ENCODE measurements at regions not wholly inside any gene's neighbourhood (a gene's known extent, or its start where the extent isn't known, plus 50 kb on each side); places are given as distances from the start of the nearest gene placed in this dataset.

GRCh38 chr4:133719098-133719497, 482.5 kb downstream of the PABPC4L start:
- DNase-seq = no peak

GRCh38 chr4:133714211-133714610, 487.4 kb downstream of the PABPC4L start:
- DNase-seq = no peak

- no peak for DNase-seq
Measured at GRCh38 chr4:133713340-133713739, 488.2 kb downstream of the PABPC4L start.

DNA sequence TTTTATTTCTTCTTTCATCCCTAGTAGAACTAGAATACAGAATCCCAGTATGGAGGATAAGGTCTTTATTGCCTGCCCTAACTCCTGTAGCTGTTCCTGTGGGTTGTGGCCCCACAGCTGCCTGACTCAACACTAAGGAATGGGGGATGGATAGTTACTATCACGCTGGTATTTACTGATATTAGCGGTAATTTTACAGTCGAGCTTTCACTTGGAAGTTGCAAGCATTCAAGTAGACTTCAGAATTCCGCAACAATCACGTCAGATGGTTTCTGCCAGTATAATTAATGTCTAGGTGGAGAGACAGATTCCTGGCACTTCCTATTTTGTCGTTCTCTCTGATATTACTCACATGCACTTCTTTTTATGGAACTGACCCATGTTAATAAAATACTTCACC, 489.8 kb downstream of the PABPC4L start:
- no peak for DNase-seq

DNA sequence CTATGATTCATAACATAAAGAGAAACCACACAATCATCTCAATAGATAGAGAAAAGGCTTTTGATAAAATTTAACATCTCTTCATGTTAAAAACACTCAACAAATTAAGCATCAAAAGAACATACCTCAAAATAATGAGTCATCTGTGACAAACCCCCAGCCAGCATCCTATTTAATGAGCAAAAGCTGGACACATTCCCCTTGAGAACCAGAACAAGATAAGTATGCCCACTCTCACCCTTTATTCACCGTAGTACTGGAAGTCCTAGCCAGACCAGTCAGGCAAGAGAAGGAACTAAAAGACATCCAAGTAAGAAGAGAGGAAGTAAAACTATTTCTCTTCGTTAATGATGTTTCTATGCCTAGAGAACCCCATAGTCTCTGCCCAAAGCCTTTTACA, 507.2 kb downstream of the PABPC4L start:
- DNase-seq = no peak

DNA sequence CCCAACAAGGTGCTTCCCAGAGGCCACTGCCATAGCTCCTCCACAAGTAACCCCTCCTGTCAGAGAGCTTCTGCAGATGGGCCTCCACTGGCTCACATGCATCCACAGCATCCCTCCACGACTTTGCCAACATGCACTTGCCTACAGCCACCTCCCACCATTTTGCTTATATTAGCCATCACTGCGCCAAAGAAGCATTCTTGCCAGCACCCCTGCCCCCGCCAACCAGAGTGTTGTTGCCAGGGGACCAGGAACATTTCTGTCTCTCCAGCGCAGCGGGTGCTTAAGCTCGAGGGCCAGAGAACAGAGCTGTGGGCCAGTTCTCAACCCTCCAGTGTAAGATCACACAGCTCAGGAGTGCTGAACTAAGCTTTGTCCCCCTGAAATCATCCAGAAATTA, 517.6 kb downstream of the PABPC4L start:
- no peak for DNase-seq

GRCh38 chr4:133668061-133668851, 519.2 kb downstream of the PCDH10 start:
- DNase-seq = no peak

DNA sequence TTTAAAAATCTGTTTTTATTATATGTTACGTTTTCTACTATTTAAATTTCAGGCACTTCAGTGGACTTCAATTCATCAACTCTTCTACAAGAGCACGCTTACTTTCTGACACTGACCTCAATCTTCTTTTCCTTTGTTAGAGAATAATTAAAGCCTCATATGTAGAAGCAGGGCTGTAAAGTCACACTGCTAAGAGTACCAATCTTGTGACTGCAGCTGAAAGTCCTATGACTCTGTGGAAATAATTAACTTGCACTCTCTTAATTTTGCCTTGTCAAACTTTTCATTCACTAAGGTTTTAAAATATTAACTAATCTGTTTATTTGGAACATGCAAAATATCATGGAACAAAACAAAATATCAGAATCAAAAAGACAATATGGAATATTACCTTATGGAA, 498.1 kb downstream of the PCDH10 start:
- no peak for DNase-seq

GRCh38 chr4:133641191-133641590, 492.1 kb downstream of the PCDH10 start:
- DNase-seq = no peak

DNA sequence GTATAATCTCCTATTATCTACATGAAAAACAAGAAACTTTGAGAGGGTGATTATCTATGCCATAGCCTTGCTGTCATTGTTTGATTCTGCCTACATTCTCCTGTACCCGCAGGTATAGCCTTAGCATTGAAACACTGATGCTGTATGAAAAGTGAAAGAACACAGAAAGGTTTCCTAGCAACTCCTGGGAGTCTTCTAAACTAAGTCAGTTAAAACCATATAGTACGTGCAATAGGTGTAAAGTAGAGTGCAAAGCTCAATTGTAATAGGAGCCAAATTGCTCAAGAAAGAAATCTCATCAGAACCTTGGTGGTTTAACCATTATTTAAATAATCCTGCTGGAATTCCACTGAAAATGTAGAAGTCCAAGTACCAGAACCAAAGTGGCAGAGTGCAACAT, 489.7 kb downstream of the PCDH10 start:
- no peak for DNase-seq

DNA sequence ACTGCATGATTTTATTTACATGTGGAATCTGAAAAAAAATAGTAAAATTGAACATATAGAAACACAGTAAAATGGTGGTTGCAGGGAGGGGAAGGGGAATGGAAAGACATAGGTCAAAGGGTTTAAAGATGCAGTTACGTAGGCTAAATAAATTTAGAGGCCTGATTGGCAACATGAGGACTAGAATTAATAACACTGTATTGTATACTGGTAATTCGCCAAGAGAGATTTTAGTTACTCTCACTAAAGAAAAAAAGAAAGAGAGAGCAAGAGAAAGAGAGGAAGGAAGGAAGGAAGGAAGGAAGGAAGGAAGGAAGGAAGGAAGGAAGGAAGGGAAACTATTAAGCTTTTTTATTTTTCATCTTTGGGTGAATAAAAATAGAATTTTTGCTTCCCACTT, 488.1 kb downstream of the PCDH10 start:
- no peak for DNase-seq

DNA sequence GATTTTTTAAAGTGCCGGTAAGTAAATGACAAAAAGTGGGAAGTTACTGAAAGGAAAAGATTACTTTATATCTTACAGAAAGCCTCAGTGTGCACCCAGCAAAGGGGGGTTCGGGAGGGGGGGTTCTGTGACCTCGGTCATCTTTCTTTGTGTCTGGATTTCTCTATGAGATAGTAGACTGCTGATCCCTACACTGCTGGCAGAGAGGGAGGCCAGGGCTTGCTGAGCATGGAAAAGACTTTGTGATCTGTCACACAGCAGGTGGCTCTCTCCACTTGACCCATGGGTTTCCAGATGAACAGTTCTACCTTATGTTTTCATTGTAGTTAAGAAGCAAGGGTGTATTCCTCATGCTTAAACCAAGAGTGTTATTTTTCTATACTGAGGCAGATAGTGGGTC, 475.6 kb downstream of the PCDH10 start:
- DNase-seq = no peak

- DNase-seq = no peak
Measured at GRCh38 chr4:133623847-133624246, 474.8 kb downstream of the PCDH10 start.

GRCh38 chr4:133621628-133622027, 472.5 kb downstream of the PCDH10 start:
- DNase-seq = no peak

- no peak for DNase-seq
Measured at GRCh38 chr4:133620555-133620954, 471.5 kb downstream of the PCDH10 start.

DNA sequence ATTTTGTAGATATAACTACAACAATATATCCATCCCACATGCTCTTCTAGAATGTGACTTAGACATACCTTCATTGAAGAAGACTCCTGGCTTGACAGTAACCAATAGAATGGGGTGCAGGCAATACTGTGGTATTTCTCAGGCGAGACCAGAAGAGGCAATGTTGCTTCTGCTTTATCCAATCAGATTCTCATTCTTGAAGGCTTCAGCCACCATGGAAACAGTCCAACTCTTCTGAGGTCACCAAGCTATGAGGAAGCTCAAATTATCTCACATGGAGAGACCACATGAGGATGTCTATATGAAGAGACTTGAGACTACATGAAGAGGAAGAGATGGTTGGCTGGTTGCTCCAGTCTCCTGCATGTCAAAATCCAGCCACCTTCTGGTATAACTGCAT, 469.9 kb downstream of the PCDH10 start:
- no peak for DNase-seq

DNA sequence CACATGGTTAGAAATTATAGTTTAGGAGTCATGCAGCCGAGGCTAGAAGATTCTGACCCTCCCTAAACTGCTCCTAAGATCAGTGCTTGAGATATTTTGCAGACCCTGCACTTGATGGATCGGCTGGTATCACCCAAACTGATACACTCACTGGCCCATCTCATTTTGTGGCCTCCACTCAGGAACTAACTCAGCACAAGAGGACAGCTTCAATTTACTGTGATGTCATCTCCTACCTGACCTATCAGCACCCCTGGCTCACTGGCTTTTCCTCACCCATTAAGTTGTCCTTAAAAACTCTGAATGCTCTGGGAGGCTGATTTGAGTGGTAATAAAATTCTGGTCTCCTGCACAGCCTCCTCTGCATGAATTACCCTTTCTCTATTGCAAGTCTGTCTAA, 450.9 kb downstream of the PCDH10 start:
- no peak for DNase-seq

DNA sequence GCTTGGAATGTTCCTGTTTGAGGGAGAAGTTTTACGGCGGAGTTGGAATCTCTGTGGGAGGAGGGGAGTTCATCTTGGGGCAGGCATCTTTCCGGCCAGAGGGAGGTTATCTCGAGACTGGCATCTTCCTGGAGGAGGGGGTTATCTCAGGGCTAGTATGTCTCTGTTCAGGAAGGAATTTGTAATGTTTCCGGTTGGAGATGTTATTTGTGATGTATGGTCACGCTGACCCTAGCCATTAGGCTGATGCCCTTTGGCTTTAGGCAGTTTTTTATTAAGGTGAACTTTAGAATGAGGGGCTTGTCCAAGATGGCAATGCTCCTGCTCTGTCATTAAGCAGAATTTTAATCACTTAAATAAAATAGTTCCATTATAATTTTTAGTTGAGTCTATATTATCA, 449.7 kb downstream of the PCDH10 start:
- DNase-seq = no peak

DNA sequence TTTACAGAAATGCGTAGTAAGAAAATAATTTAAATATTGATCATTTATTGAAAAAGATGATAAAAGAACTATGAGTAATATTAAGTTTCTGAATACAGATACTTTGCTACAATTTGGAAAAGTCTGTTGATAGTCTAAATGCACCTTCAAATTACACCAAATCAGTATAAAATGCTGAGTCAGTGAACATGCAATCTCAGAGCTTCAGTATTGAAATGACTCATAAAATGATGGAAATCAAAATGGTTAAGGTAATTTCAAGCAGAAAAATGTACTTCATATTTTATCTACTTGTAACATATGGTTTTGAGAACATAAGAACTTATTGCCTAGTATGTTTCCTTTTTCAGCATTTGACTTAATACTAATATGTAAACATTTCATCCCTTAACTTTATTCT, 448.2 kb downstream of the PCDH10 start:
- no peak for DNase-seq

- DNase-seq = no peak
Measured at GRCh38 chr4:133596459-133596858, 447.4 kb downstream of the PCDH10 start.

DNA sequence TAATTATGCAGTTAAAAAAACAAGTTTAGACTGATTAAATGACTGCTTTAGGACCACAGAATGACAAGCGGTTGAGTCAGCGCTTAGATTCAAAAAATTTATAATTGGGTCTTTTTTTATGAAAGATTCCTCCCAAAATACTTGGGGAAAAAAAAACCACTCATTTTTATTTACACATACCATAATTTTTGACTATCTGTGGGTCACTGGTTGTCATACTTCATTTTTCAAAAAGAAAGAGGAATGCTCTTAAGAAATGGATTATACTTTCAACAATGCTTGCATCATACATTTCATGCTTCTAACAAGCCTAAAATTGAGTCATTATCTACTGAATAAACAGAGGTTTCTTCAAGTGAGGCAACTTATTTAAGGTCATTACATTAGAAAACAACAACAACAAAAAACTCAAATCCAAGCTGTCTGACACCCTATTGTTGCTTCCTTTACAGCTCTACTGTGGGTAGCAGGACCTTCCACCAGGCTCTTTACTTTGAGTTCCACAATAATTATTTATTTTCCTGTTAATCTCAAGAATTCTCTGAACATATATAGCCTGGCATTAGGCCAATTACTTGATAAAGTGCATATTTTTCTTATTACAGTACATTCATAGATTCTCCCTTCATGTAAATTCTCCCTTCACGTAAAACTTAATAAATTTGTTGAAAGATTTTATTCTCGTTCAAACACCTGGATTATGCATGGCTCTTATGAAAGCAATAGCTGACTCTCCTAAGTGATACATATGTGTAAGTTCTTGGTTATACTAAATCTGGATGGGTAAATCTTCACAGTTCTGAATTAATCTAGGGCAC, 445.5 kb downstream of the PCDH10 start:
- no peak for DNase-seq

GRCh38 chr4:133593764-133594163, 444.7 kb downstream of the PCDH10 start:
- no peak for DNase-seq

GRCh38 chr4:133592591-133592990, 443.5 kb downstream of the PCDH10 start:
- no peak for DNase-seq

GRCh38 chr4:133592106-133592505, 443.0 kb downstream of the PCDH10 start:
- no peak for DNase-seq

All from NCI-H345 (cell line).